CD4-positive, alpha-beta T cell treated with Interleukin-6 at 100 ng/mL for 8 hours (primary cell): ENCODE measurements at regions not wholly inside any gene's neighbourhood (a gene's known extent, or its start where the extent isn't known, plus 50 kb on each side); places are given as distances from the start of the nearest gene placed in this dataset.

Experiments
- DNase-seq: peaks from one replicate; pipeline ENCODE4 v3.0.0-alpha.2; 2020; ENCODE audit warnings: mixed read lengths, low spot score

DNA sequence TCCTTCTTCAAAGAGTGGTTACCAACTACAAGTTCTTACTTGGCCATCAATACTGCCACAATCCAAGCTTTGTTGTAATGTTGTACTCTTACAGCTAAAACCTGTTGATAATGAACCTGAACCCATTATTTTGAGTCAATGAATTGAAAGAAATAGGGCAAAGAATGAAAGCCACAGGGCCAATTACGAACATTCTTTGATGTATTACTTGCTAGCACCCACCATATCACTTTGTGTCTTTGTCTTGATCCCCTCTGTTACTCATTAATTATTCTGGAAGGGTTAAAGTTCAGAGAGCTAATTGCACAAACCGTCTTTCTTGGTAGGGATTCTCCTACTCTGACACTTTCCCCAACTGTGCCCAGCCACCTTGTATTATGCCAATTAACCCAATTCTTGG, 53.2 kb upstream of the TFEC start:
- no peak for DNase-seq

DNA sequence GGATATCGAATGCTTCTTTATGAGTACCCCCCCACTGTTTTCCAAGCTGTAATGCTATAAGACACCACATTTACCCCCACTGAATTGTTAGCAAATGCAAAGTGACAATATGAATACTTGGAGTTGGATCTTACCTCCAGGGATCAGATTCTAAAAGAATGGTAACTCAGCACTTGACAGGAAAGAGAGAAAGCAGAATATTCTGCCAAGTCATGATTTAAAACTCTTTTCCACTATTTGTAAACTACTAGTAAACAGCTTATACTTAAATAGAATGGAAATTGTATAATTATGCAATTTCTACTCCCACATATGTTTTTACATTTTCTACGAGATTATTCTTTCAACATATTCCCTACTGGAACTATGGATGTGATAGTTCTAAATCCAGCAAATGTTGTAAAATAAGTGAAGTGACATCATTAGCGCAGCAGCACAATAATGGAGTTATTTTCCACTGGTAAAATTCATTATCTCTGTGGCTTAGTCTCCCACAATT, 56.0 kb upstream of the TFEC start:
- no peak for DNase-seq

DNA sequence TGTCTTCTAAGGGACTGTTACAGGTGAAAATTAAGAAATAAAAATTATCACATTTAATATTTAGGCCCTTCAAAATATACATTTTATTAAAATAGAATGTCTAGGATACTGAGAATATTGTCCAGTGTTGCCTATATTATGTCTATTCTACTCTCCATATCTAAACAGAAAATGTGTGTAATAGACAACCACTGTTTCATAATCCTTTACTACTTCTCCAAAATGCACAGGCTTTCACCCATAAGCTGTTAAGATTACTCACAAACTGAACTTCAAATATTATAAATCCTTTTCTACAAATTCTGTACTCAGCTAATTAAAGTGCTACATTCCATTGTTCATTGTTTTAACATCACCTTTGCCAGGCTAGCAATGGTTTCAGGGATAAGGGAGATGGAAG, 56.7 kb upstream of the TFEC start:
- DNase-seq: no peak

DNA sequence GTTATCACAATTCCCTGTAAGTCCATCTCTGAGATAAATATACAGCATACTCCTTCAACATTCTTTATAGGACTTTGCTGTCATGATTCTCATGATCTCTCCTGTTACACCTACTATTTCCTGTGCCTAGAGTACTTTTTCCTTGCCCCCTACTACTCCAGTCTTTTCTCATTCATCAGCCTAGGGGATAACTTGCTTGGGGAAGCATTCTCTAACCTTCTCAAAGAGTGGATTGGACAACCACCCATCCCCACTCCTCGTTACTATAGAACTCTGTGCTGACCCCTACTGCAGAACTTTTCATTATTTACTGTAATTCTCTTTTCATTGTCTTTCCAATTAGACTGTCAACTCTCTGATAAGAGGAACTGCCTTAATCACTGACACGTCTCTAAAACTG, 57.4 kb upstream of the TFEC start:
- no peak for DNase-seq

DNA sequence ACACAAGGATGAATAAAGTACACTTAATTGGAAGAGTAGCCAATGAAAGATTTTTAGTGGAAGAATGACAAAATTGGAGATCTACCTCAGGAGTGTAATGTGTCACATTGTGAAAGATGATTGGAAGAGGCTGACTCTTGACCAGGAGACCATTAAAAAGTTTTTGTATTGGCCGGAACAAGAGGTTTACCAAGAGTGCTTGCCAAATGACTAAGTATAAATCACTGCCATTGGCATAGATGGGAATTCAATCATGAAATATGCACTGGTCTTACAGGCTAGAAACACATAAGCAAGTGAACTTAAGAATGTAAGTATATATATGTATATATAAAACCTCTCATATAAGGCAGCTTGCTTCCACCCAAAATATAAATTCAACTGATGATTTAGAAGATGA, 58.7 kb upstream of the TFEC start:
- no peak for DNase-seq

DNA sequence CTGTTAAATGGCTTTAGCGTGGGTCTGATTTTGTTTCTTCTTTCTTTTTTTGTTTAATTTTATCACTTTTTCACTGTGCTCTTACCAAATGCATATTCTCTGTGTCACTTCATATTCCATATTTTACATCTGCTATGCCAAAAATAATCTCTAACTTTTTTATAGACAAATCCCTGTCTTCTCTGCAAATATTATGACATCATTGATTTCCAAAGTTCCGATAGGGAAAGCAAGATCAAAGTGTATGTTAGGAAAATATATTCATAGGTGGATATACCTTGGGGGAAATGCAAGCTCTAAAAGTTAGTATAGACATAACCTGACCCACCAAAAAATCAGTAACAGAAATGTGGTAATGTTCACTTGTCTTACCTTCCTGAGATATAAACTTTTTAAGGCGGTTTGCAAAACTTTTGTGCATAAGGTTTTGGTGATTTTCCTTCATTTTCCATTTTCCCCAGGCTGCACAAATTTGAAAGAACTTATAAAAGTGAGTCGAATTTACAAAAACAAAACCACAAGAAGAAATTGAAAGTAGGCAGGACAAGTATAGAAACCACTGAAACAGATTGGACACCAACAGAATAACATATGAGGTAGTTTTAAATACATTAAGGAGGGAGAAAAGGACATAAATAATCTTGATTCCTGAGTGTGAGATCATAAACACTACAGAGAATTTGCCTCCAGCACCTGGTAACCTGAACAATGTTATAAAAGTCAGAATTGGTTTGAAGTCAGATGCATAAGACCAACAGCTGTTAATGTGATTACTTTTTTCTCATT, 63.1 kb upstream of the TFEC start:
- DNase-seq: no peak

DNA sequence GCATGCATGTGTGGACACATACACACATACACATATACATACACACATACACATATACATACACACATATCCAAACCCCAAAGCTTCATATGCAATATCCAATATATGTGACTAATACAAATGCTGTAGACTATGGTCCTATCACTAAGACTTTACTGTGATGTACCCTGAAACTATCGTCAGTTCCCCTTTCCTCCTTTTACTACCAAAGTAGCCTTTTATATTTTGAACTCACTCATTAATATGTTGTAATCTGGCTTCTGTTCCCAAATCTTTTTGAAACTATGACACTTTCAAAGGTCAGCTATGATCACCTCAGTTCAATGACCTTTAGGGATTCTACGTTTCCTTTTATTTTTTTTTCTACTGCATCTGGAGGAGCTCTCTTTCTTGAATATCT, 64.8 kb upstream of the TFEC start:
- DNase-seq: no peak

DNA sequence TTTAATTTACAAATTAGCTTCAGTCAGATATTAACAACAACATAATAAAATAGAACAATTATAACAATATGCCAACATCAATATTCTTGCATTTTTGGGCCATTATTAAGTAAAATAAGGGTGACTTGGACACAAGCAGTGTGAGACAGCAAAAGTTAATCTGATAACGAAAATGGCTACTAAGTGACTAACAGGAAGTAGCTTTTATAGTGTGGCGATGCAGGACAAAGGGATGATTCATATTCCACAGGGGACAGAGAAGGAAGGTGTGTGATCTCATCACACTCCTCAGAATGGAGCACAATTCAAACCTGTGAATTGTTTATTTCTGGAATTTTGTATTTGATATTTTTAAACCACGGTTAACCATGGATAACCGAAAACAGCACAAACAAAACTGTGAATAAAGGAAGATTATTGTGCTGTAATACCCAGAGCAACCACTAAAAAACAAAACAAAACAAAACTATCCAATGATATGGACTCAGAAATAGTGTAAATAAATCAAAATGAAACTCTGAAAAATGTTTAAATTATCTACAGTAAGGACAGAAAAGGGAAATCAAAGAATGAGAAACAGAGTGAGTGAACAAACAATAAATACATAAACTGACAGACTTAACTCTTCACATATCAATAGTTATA, 66.9 kb upstream of the TFEC start:
- no peak for DNase-seq

DNA sequence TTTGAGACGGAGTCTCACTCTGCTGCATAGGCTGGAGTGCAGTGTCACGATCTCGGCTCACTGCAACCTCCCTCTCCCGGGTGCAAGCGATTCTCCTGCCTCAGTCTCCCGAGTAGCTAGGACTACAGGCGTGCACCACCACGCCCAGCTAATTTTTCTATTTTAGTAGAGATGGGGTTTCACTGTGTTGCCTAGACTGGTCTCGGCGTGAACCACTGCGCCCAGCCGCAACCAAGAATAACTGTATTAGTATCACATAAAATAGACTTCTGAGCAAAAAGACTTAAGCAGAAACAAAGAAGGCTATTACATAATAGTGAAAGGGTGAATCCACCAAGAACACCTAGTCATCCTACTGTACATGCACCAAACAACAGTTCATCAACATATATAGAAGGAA, 67.6 kb upstream of the TFEC start:
- DNase-seq: no peak

DNA sequence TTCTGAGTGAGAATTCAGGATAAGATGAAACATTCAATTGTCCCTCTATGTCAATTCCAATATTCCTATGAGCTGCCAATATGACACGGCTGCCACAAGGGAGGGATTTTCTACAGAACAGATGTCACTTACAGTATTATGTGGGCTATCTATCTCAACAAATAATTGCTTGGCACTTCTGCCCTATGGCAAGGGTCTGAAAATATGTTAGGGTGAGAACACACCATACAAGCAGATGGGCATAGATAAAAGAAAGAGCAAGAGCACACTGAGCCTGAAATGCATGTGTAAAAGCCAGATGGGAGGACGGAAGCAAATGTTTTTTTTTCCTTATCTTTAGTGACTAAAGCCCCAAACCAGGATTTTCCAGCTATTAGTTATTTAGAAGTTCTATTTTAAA, 70.1 kb upstream of the TFEC start:
- DNase-seq: no peak

DNA sequence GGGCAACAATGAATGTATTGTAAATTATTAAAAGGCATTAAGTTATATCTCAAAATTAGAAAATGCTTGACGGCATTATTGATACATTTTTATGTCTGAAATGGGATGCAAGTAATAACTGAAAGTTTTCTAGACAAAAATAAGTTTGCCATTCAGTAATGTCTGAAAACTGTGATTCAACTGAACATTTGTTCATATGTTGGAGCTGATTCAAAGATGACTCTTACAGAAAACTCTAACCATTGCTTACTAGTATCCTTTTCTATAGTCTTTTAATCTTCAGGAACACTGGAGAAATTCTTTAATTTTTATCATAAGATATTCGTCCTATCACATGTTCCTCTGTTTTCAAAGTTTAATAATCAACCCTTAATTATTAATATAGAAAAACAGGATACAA, 71.1 kb upstream of the TFEC start:
- no peak for DNase-seq

DNA sequence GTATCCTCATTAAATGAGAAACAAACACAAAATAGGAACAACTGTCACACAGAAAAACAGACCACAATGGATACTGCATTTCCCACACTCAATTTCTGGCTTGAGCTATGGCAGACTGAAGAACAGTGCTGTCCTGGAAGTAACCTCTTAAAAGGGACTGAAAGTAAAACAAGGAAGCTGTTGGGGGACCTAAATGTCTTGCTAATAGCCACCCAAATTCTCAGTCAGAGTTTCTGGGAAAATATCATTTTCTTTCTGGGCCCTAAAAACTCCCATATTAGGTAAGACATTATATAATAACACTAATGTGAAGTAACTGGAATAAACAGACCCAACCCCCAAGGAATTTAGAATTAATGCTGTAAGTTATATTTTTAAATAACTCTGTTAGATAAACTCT, 80.9 kb upstream of the TFEC start:
- DNase-seq: no peak

DNA sequence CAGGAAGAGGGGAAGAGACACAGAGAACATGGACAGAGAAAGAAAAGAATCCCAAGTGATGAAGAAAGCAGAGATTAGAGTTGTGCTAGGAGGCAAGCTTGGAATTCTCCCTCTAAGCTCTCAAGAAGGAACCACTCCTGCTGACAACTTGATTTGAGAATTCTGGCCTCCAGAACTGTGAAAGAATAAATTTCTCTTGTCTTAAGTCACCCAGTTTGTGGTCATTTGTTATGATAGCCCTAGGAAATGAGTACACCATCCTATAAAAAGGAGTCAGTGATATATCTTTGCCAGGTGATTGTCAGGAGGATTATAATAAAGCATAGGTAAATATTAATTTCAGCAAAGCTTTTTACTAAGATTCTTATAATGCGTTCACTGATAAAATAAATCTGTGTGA, 82.7 kb upstream of the TFEC start:
- no peak for DNase-seq

DNA sequence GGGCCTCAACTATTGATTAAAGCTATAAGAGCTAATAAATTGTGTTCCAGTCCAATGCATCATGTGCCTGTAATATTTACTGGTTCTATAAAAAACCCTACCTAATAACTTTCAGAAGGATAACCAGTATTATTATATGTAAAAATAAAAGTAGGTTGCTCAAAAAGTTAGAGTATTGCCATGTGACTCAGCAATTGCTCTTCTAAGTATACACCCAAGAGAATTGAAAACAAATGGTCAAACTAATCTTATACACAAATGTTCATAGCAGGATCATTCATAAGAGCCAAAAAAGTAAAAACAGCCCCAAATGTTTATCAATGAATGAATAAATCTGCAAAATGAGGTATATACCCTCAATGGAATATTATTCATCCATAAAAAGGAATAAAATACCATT, 89.5 kb upstream of the TES start:
- no peak for DNase-seq

DNA sequence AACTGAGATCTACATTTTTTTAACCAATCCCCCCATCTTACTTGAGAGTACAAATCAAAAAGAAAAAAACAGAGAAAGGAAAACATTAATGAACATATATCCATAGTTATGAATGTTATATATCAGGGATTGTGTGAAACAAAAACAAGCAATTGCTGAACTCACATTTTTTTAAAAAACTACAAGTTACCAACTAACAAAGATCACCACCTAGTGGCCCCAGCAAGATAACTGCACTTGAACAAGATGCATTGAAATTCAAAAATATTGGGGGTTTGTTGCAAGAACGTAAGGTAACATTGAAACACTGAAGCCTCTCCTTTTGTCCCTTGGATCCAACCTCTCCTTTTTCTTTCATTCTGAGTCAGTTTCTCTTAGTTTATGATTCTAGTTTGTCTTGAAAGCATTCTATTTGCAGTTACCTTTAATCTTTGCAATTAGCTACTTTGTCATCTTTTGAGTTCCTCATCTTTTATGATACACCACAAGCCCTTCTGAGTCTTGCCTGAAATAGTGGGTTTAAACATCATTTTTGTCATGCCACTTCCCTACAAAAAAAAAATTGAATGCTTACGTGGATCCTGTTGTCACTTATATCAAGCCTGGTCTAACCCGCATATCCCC, 87.3 kb upstream of the TES start:
- DNase-seq: no peak

DNA sequence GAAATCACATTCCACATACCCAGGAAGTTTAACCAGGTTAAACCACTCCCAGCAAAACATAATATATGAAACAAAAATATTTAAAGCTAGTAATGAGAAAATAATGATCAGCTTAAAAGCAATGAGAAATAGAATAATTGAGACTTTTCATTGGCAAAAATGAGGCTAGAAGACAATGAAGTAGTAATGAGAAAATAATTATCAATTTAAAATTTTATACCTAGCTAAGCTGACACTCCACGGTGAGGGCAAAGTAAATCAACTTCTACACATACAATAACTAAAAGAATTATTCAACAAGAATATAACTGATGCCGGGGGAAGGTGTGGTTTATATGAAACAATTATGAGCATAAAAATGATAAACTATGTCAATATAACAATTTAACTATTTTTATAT, 82.2 kb upstream of the TES start:
- no peak for DNase-seq

DNA sequence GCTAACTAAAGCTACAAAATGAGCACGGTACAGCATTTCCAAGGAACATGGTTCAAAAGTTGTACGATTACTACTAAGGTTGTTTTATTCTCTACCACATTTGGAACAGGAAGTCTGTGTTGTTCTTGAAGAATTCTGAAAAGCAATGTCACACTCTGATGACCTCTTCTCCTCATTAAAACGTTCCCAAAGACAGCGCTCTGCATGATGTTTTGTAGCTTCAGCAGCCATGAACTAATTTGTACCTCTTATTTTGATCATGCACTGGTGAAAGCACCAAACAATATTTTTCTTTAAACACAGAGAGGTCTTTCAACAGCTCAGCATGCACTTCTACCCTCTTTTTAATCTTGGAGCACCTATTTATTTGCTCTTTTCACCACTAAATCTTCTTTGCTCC, 75.0 kb upstream of the TES start:
- DNase-seq: no peak

DNA sequence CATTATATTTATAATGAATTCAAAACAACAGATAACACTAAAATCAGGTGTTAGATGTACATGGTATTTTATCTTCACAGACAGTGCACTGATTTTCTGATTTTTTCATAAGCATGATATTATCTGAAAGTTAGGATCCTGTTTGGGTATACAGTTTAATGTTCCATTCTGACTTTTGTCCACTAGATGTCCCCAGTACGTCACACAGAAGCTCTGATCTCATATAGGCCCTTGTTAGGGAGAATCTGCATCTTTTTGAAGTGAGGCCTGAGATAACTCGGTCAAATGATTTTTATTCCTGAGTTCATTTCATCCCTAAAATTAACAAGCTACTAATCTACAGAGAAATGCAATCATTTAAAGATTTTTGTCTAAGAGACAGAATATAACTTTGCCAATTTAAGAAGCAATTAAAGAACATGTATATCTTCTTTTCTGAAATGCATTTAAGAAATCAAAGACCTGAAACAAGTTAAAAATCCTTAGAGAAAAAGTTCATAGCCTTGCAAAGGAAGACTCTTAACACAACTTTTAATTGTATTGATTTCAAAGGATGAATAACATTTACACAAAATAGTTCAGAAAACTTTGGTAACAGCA, 72.0 kb upstream of the TES start:
- peak; percentile 33 for DNase-seq

DNA sequence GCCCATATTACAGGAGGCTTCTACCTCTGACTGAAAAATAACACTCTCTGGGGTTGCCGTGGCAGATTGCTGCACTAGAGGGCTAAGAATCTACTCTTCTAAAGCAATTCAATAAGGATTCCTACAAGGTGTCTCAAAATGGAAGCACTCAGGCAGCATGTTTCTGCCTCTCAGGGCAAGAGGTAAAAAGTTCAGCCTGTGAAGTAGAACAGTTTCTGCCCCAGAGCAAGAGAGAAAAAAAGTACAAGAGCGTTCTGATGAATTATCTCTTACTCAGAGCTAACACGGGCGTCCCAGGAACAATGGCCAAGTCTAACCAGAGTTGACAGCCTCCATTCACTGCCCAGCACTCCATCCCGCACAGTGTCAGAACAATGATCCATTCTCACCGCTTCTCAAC, 71.3 kb upstream of the TES start:
- DNase-seq: no peak

DNA sequence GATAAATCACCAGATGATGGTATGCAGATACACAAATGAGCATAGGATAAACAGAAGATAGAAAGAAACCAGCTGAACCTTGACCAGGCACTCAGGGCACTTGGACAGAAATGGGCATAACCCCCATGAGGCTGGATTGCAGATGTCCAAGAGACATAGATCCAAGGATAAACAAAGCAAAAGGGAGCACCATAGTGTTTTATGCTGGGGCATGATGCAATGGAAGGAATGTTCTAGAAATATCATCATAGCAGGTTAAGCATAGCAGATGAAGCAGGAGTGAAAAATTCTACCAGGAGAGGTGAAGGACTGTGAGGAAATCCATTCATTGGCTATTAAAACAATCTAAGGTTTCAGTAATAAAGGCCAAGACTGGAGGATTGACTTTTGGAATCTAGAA, 70.5 kb upstream of the TES start:
- DNase-seq: no peak

DNA sequence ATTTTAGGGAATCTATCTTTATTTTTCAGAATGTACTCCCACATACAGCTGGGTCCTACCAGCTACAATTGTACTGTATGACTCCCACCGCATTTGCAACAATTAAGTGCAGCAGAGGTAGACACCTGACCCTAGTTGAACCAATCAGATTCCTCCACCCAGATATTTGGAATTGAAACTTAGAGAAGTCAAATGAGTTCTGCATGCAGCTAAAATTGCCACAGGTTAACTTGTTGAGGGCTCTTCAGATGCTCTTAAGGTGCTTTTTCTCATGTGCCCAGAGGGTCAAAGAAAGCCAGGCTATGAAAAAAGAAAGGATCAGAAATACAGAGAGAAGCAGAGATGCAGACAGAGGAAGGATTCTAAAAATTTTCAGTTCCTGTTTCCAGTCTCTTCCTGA, 68.0 kb upstream of the TES start:
- DNase-seq: no peak

DNA sequence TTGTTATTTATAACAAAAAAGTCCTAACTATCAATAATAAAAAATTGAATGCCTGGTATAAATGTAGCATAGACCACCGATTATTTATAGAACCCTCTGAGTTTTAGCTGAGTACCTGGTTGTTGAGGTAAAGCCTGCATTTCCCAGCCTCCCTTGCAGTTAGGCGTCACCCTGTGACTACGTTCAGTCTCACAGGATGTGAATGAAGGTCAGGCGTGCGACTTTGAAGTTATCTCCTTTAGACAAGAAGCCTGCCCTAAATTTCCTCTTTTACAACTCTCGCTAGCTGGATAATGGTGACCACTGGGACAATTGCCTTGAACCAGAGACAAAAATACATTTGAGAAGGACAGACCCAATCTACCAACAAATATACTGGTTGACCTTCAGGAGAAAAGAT, 67.5 kb upstream of the TES start:
- DNase-seq: peak; percentile 14

DNA sequence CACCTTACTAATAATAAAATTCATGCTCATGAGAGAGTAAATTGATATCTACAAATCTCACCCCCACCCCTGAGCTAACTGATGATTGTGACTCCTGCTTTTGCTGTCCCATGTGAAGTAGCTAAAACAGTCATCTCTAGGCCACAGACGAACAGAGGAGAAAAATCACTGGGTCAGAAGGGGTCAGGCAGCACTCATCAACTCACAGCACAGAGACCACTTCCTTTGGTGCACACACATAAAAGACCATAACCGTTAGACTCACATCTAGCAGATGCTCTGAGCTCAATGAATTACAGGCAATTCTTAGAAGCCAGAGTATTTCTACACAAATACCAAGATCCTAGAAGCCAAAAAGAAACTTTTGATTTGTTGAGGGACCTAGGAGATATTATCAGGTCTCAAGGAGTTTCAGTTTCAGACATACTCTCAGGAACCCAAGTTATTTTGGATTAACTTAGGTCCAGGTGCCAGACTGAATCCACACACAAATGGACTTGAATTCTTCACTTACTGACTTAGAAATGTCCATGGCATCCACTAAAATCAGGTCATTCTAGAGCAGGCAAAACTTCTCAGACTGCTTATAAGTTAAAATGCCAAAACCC, 65.0 kb upstream of the TES start:
- no peak for DNase-seq
